ENCODE measurements at regions not wholly inside any gene's neighbourhood (a gene's known extent, or its start where the extent isn't known, plus 50 kb on each side); places are given as distances from the start of the nearest gene placed in this dataset.

DNA sequence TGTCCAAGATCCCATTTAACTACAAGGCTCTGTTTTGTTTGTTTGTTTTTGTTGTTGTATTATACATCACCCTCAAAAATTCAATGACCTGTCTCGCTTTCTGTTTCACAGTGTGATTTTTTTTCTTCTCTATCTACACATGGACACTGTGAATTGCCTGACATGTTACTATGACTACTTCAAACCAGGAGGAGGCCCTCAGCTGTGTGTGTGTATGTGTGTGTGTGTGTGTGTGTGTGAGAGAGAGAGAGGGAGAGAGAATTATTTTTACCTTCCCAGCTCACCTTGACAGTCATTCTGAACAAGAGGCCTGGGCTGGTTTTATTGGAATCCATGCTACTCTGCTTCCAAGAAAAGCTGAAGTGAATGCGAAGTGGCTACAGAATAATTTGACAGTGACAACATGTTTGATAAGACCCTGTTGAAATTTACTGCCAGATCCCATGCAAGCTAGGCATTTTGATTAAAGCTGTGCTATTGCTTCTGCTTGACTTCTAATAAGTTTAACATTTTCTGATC lies 841.4 kb downstream of the NSUN3 start:
- no peak for TF ChIP-seq CTCF (IDR thresholded peaks at IDR 0.05; ENCODE audit: low read depth, low read length, poor library complexity, severe bottlenecking)
- TF ChIP-seq EZH2phosphoT487 (IDR thresholded peaks at IDR 0.05; ENCODE audit: borderline replicate concordance, low read length), result no peak

Measured in DOHH2 (cell line).